ENCODE measurements at regions not wholly inside any gene's neighbourhood (a gene's known extent, or its start where the extent isn't known, plus 50 kb on each side); places are given as distances from the start of the nearest gene placed in this dataset.
A peak's percentile ranks its signal among the peaks of the same experiment; 100 is the strongest.

DNA sequence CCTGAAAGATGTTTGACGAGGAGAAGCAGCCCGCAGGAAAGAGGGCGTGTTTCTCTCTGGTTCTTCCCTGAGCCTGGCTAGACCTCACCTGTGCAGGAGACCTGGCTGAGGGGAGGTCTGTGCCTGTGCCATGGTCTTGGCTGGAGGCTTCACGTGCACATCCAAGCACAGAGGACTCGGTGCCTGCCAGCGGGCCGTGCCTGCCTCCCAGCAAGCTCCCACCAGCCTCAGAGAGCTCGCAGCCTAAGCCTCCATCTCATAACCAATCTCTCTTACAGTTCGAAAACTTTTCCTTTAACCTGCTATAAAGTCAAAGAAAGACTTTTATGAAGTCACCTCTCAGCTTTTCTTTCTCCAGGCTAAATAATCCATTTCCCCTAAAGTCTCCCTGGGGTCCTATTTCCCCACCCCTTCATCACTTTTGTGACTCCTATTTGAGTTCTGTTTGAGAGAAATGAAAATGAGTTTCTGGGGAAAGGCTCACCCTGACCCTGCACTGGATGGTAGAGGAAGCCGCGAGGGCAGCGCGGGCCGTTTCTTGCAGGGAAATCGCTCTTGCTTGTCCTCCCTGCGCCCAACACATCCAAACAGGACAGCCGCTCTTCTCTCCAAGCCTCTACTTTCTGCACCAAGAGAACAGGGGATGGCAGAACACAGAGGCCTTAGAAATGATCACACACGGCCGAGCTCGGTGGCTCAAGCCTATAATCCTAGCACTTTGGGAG lies 521.0 kb downstream of the SOX11 start:
- no peak for DNase-seq

DNA sequence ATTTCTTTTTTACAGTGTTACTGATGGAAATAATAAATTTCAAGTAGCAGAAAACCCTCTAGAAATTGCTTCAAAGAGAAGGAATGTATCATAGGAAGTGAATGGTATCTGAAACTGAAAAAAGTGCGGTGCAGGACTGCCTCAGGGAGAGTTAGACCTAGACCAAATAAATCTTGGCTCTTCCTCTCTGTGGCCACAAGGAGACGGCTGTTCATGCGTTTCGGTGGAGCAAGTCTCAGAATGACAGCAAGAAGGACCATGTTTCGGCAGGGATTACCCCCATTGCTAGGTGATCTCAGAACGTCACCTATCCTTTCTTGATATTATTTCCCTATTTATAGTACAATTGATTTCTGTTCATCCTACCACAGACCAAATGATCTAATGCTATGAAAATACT lies 522.3 kb downstream of the SOX11 start:
- DNase-seq: no peak

DNA sequence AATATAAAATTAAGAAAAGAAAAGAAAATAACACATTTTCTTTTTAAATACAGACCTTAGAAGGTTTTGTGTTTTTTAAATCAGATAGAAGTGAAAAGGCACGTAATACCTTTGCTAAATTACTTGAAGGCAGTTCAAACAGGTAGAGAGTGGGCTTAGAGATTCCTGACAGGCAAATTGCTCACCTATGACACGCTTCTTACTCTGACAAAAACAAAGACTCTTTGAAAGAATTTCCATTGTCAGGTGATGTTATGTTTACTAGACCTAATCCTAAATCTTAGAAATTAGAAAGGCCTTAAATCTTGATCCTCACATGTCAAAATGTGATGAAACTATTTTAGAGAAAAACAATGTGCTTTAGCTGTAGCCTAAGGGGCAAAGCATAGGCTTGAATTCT lies 522.9 kb downstream of the SOX11 start:
- no peak for DNase-seq

DNA sequence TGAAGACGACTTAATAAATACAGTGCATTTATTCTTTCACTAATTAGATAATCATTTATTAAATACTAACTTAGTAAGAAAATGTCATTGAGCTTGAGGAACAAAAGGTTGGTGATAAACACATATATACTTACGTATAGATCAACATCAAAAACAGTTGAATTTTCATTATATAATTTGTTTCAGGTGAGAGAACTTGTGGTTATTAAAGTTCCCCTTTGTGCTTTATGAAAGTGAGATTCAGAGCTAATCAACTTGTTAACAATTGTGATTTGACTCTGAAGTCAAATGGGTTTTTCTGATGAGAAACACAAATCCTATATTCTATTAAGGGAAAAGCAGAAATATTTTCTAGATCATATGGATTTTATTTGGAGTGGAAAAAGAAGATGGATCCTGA lies 524.0 kb downstream of the SOX11 start:
- no peak for DNase-seq

DNA sequence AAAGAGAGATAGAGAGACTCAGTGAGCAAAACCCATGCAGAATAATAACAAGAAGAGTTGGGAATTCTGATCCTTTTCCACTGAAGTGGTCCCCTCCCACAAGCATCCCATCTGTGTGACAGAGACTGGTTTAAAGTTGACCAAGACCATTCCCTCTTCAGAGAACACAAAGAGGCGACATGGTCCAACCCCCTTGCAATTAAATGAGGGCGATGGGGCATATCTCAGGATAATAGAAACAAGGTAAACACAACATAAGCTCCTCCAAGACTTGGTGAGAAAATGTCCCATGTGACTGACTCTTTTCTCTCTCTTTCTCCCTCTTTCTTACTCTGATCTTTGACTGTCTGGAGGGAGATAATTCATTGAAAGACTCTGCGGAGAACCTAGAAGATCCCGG lies 526.7 kb downstream of the SOX11 start:
- no peak for DNase-seq

DNA sequence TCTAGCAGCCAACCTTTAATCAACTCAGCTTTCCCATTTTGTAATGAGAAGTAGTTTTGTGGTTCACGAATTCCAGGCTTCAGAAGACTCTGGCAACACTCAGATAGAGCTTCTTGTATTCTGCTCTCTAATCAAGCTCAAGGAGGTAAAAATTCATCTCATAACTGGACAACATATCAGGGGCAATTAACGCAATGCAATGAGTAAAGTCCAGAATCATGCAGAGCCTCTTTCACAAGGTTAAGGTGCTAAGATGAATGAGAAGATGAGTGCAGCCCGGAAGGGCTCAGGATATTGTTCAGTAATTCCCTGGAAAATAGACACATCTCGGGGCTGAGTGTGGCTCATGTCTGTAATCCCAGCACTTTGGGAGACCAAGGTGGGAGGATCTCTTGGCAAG lies 527.7 kb downstream of the SOX11 start:
- no peak for DNase-seq

DNA sequence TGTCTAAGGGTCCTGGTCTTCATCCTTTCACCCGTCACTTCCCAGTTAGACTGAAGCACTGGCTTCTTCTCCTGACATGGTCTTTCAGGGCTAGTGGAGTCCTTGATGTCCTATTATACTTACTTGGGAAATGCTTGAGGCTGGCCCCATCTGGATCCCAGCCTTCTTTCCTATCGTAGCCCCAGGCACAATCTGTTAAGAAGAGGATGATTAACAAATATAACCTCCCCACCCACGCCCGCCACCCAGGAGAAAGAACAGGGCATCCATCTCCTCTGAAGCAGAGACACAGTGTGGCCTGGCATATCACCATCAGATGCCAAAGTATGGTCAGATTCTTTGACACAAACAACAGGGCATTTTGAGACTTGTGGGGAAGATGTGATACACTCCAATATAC lies 530.1 kb downstream of the SOX11 start:
- DNase-seq: no peak

DNA sequence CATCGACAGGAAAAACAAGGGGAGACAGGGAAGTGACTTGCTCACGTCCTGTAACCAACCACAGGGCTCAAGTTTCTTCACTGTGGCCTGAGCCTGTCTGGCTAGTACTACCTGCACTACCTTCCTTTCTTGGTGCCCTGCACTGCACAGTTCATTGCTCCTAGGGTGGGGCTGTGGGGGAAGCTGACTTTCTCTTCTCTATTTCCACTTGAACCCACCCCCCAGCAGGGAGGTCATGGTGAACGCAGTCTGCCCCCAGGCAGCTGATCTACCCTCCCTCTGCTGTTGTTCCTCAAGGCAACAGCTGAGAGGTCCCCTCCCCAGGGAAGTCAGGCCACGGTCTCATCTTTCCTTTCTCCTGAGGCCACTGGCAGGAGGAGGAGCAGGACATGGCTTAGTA lies 532.1 kb downstream of the SOX11 start:
- DNase-seq: no peak

DNA sequence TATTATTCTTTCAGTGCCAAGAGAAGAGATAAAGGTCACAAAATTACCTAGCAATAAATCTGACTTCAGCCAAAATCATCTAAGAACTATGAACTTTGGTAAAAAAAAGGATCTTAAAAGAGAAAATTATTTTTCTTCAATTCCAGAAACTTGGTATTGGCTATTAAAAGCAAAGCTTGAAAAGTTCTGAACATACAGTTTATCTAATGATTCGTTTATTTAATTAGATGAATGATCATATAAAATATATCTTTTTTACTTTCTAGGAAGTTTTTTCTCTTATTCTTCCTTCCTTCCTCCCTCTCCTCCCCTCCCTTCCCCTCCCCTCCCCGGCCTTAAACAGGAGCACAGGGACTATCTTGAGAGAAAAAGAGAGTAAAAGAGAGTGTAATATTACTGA lies 536.1 kb downstream of the SOX11 start:
- DNase-seq: no peak

DNA sequence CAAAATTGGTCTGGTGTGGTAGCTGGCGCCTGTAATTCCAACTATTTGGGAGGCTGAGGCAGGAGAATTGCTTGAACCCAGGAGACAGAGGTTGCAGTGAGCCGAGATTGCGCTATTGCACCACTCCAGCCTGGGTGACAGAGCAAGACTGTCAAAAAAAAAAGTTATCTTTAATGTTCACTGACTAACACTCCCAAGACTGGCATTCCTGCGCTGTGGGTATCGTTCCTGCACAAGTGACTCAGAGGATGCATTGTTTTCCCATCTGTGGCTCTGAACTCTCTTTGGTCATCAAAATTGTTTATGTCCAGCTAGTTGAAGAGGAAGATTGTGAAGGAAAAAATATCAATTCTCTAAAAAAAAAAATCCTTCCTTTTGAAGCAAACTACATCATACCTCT lies 539.0 kb downstream of the SOX11 start:
- DNase-seq: no peak

DNA sequence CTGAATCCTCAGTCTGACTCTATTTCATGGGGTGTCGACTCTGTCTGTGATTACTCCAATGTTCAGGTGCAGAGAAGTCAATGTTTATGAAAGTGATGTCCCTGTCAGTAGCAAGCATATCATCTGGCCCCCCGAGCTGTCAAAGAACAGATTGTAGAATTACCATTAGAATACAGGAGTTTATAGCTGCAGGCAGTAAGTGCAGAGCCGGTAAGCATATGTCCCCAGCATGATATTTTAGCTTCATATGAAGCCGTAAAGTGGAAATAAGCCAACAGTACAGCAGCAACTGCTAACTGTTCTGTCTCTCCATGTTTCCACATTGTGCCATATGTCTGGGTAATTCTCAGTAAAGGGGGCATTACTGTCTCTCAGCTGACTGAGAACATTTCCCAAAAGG lies 541.8 kb downstream of the SOX11 start:
- DNase-seq: peak; percentile 29 to 78

DNA sequence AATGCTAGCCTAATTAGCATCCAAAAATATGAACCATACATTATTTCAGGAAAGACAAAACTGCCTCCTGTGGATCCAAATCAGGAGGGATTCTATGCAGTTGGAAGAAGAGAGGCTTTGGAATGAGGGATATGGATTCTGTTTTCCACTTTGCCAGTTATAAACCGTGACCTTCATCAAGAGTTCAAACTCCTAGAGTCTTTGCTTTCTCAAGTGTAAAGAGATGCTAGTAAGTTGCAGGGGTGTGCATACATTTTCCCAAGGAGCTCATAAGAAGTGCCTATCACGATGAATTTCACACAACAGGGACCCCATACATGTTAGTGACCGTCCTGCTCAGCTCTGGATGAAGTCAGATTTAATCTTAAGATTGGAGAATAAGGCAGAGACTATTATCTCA lies 542.5 kb downstream of the SOX11 start:
- DNase-seq: no peak

DNA sequence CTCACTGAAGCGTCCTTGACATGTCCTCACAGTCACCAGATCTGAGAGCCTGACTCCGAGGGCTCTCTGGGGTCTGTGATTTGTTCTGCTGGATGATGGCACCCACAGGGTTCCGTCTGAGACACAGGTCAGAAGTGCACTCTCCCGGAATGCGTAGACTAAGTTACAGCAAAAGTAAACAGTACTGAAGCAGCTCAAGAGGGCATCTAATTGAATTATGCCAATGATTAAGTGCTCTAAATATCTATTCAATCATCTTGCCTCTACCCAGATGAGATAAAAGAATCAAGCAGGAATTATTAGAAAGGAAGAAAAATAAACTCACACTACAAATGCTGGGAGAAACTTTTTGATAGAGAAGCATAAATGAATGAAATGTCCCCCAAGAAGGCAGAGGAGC lies 544.1 kb downstream of the SOX11 start:
- no peak for DNase-seq

DNA sequence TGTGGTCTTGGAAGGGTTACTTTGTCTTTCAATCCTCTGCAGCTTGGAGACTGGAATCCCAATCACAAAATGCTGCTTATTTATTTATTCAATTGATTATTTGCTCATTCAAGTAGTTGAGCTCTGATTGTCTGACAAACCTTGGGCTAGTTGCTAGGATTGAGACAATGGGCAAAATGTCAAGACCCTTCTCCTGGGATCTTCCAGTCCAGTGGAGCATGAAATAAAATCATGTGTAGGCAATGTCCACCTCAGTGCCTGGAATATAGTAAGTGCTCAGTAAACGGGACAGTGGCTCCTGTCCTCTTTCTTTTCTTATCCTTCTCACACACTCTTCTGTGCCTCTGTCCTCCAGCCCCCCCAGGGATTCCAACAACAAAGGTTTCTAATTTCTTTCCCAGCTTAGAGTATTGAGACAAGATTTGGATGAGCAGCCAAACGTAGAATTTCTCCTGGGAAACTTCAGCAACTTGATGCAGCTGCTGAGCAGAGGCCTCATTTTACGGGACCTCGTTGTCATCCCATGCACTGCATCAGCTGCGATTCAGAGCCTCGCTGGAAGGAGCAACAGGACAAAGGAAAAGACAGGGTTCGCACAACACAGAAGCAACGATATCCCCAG lies 545.0 kb downstream of the SOX11 start:
- DNase-seq: no peak

DNA sequence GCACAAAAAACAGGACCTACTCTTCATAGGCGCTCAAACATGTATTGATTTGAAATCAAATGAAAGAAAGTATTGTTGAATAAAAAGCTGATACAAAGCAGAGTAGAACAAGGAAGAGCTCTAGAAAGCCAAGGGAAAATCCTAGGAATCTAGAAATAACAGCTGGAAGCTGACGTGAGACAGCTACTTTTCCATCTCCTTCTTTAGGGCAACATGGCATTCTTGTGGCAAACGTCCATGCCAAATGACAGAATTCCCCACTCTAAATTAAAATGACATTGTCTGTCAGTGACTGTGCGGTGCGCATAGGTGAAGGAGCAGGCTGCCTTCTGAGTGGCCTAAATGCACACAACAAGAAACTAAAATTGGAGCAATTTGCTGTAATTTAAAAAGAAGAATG lies 557.4 kb downstream of the SOX11 start:
- no peak for DNase-seq

DNA sequence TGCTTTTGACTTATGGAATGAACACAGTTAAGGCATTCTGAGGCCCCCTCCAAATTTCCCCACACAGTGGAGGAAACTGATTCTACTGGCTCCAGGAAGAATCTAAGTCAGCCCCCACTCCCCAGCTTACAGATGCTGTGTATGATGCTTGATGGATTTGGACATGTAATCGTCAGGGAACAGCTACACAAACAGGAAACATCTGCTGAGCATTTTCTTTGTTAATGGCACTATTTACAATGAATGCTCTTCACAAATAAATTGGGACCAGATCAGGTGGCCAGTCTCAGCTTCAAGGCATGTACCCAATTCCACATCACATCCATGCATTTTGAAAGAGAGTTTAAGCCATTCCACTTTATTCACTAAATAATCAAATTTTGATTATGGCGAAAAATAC lies 562.3 kb downstream of the SOX11 start:
- no peak for DNase-seq

DNA sequence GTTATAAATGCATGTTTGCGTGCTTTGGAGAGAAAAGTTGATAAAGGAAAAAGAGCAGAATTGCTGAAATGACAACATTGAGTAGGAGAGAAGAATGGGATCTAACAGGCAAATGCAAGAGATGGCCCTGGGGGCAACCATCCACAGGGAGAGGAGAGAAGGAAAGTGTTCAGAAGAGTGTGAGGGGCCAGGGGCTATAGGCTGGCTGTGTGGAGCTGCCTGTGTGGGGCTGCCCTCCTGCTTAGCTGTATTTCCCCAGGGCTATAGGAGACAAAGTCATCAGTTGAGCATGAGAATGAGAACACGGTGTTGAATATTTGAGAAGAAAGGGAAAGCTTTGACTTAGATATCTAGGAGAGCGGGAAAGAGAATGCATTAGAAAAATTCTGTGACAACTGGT lies 572.0 kb downstream of the SOX11 start:
- DNase-seq: no peak

DNA sequence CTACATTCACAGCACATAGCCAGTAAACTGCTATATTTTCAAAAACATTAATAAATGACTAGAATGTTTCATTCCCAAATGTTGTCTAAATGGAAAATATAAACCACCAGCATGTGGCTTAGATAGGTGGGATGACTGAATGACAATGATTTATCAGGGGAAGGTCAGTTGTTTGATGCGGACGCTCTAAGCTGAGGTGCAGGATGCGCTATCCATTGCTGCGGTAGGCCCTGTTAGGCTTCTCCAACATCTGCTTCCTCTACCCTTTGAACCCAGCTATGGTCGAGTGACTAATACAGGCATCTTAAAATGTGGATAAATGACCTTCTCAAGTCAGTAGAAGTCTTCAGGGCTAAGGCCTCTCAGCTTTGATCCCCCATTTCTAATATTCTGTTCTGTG lies 584.2 kb downstream of the CMPK2 start:
- no peak for DNase-seq

DNA sequence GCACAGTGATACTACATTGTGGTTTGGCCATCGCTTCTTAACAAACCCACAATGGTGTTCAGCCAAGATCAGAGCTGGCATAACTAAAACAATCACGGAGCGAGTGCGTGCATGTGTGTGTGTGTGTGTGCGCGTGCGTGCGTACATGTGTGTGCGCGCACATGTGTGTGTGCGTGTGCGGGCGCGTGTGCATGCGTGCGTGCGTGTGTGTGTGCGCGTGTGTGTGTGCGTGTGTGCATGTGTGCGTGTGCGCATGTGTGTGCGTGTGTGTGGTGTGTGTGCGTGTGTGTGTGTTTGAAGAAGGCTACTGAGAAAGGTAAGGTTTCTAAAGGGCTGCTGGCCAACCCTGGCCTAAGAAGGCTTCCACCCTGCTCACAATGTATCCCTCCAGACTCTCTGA lies 582.4 kb downstream of the CMPK2 start:
- DNase-seq: no peak

DNA sequence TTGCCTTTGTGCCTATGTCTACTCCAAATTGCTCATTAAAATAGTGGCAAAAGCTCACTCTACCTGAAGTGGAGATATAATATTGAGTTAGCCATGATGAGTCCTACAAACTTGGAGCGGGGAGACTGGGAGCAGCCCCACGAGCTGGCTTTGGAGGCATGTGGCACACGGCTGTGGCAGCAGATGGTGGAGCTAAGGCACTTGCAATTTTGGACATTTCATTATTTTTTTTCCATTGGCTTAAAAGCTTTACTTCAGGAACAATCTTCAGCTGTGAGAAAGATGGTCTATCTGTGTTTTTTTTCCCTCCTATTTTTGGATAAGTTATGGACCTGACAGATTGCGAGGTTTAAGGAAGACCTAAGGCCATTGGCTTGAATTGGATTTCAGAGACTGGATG lies 578.3 kb downstream of the CMPK2 start:
- DNase-seq: no peak

DNA sequence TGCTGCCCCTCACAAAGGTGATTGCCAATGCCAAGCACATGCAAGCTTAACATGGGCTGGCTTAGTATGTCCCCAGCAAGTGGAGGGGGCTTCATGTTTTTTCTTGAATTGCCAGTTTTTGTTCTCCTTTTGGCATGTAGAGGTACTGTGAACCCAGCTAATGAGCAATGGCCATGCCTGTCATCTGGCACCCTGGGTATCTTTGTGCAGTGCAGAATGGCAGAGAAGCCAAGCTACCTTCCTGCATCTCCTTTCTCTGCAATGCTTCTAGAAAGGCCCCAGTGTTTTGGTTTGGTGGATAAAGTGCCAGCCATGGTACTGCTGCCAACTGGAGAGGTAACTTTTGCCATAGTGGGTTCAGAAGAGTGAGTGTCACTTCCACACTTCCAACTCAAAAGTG lies 576.9 kb downstream of the CMPK2 start:
- no peak for DNase-seq

DNA sequence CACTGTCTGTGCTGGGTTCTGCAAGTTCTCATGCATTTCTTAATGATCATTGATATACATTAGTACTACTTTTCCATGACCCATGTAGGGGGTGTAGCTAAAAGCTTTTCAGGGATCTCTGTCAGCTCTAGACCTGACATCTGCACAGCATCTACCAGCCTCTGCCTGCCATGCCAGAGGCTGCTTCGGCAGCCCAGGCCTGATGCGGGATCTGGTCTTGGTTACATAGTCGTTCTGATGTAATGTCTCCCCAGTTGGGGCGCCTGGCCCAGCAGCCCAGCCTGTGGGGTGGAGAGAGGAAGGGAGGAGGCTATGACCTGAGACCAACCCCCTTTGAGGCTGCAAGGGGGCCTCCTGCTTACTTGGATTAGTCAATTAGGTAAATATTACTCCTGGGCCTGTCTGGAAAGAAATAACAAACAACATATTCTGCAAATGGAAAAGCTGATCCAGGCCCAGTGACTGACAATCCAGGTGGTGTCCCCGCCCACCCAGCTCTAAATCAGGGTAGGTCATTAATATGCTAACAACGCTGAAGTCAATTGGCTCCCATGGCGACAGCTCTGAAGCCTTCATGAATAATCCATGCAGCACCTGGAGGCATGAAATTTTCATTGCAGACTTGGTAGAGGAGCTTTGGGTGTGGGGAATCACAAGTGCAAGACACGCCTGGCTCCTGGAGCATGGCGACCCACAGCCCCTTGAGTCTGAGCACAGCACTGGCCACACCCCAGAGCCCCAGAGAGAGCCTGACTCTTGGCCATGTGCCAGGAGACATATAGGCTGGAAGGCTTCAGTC lies 575.3 kb downstream of the CMPK2 start:
- DNase-seq: peak in 1 of 2 experiments; percentile 6

DNA sequence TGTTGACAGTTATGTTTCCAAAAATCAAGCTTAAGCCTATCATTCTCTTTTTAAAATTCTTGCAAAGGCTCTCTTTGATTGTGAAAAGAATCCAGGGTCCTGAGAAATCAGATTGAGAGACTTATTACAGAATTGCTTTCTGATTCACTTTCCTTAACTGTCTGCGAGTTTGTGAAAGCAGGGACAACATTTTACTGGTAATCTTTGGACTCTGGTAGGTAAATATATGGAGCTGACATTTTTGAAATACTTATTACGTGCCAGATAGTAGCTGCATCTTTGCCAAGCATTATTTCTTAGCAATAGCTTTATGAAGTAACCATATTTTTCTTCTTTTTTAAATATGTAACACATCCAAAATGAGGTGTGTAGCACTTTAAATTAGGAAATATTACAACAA lies 570.9 kb downstream of the CMPK2 start:
- no peak for DNase-seq

DNA sequence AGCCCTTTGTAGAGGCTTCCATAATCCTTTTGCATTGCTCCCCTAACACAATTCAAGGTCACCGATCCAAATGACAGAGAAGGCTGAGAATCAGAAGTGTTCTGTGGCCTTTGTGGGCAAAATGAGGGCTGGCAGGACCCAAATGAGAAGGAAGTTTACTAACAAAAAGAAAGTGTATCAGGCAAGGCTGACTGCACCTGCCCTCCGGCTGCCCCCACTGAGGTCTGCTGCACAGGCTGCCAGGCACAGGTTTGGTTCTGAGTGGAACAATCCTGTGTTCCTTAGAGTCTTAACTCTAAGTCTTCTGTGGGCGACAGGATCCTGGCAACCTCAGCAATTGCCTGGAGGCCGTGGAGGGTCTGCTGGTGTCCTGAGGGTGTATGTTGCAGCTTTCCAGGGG lies 568.5 kb downstream of the CMPK2 start:
- DNase-seq: no peak
